ENCODE measurements at regions not wholly inside any gene's neighbourhood (a gene's known extent, or its start where the extent isn't known, plus 50 kb on each side); places are given as distances from the start of the nearest gene placed in this dataset.

- no peak overlapping the region for H3K4me3 Mint-ChIP-seq
- no peaks in the 10 kb centered on the region for H3K4me1 Mint-ChIP-seq (ENCODE audit: low read depth)
- H3K36me3 Mint-ChIP-seq (ENCODE audit: low read depth), result no peaks in the 10 kb centered on the region
- H3K9me3 Mint-ChIP-seq, result peaks cover 35% of the 10 kb centered on the region
- DNase-seq, result no peak
- TF ChIP-seq CTCF (IDR thresholded peaks at IDR 0.05), result no peak
- H3K27ac Mint-ChIP-seq, result no peak overlapping the region
- no peaks in the 10 kb centered on the region for H3K27me3 Mint-ChIP-seq (ENCODE audit: insufficient read depth)
Measured at GRCh38 chr15:23924686-23925085, 237.6 kb upstream of the NDN start.

GRCh38 chr15:23954931-23955330, 267.8 kb upstream of the NDN start:
- H3K4me1 Mint-ChIP-seq (ENCODE audit: low read depth), result no peaks in the 10 kb centered on the region
- no peak overlapping the region for H3K27ac Mint-ChIP-seq
- H3K36me3 Mint-ChIP-seq (ENCODE audit: low read depth), result no peaks in the 10 kb centered on the region
- no peak for DNase-seq
- H3K27me3 Mint-ChIP-seq (ENCODE audit: insufficient read depth), result no peaks in the 10 kb centered on the region
- H3K9me3 Mint-ChIP-seq, result peaks cover 41% of the 10 kb centered on the region
- no peak for TF ChIP-seq CTCF (IDR thresholded peaks at IDR 0.05)
- H3K4me3 Mint-ChIP-seq, result no peak overlapping the region

- H3K4me1 Mint-ChIP-seq (ENCODE audit: low read depth), result no peaks in the 10 kb centered on the region
- H3K4me3 Mint-ChIP-seq, result no peak overlapping the region
- H3K27me3 Mint-ChIP-seq (ENCODE audit: insufficient read depth), result peaks cover 3% of the 10 kb centered on the region; the same call in 1 of the 2 replicates
- no peaks in the 10 kb centered on the region for H3K36me3 Mint-ChIP-seq (ENCODE audit: low read depth)
- no peak overlapping the region for H3K27ac Mint-ChIP-seq
- no peak for TF ChIP-seq CTCF (IDR thresholded peaks at IDR 0.05)
- H3K9me3 Mint-ChIP-seq, result peaks cover 48% of the 10 kb centered on the region
- DNase-seq, result no peak
Measured at GRCh38 chr15:23983500-23984259, 296.6 kb upstream of the NDN start.

GRCh38 chr15:23994273-23994672, 307.2 kb upstream of the NDN start:
- Mint-ChIP-seq H3K4me1 (ENCODE audit: low read depth) (no peaks in the 10 kb centered on the region), H3K9me3 (peaks cover 48% of the 10 kb centered on the region), H3K27me3 (ENCODE audit: insufficient read depth) (peaks cover 2% of the 10 kb centered on the region; the same call in 1 of the 2 replicates), H3K36me3 (ENCODE audit: low read depth) (no peaks in the 10 kb centered on the region), H3K4me3 (no peak overlapping the region), H3K27ac (no peak overlapping the region)
- DNase-seq, result no peak
- no peak for TF ChIP-seq CTCF (IDR thresholded peaks at IDR 0.05)

GRCh38 chr15:23998056-23998455, 311.0 kb upstream of the NDN start:
- H3K4me1 Mint-ChIP-seq (ENCODE audit: low read depth), result no peaks in the 10 kb centered on the region
- H3K36me3 Mint-ChIP-seq (ENCODE audit: low read depth), result no peaks in the 10 kb centered on the region
- H3K4me3 Mint-ChIP-seq, result no peak overlapping the region
- peaks cover 2% of the 10 kb centered on the region; the same call in 1 of the 2 replicates for H3K27me3 Mint-ChIP-seq (ENCODE audit: insufficient read depth)
- H3K9me3 Mint-ChIP-seq, result peaks cover 40% of the 10 kb centered on the region
- DNase-seq, result no peak
- no peak for TF ChIP-seq CTCF (IDR thresholded peaks at IDR 0.05)
- H3K27ac Mint-ChIP-seq, result no peak overlapping the region

Measured in HFFc6 (cell line).